K562 (cell line): ENCODE measurements at regions not wholly inside any gene's neighbourhood (a gene's known extent, or its start where the extent isn't known, plus 50 kb on each side); places are given as distances from the start of the nearest gene placed in this dataset.

ENCODE experiments used
- ATAC-seq: fragments of 200-7000 bp; cut with Tn5 transposase; 3 replicates; pipeline ENCODE4 v1.9.1; 2020; ENCODE audit warnings: moderate library complexity
- BruUV-seq: library from RNA; stranded (reverse); fragments of 400-500 nt; replicated peaks from 2 replicates; lab custom pipeline; 2021; lab: Mats Ljungman, UMichigan
- CTCF ChIA-PET: fragments of 300-600 bp; formaldehyde crosslinking; extraction: SDS; loops from one replicate; lab custom pipeline; 2021; ENCODE audit warnings: low intra/inter-chr PET ratio; lab: Yijun Ruan, JAX
- POLR2A ChIA-PET: fragments of 300-600, 350-650 bp; sonication (Branson Sonifier 250); formaldehyde crosslinking; extraction: SDS; loops from one replicate; lab custom pipeline; 2021; ENCODE audit warnings: antibody characterized with exemption, inconsistent platforms; lab: Yijun Ruan, JAX
- DNase-seq, 4 experiments: peaks; one replicate each; pipeline versions ENCODE4 v3.0.0 to v3.0.0-alpha.2; 2011 to 2018; ENCODE audit warnings: low spot score in 3 of 4, mixed read lengths in 3 of 4; ENCODE audit errors: extremely low read depth in 1 of 4
- FAIRE-seq: peaks from 2 replicates; lab custom pipeline; 2011; peaks lifted over from hg19 to GRCh38; lab: Jason Lieb, UNC
- H2AFZ ChIP-seq: 2 replicates; pipeline ENCODE4 v1.6.0; 2011; ENCODE audit warnings: low read depth, low read length, control low read depth, inconsistent platforms
- H3K27ac ChIP-seq: fragments of 200-600 bp; 3 replicates; pipeline ENCODE4 v1.8.0; 2011; ENCODE audit warnings: low read depth, mild to moderate bottlenecking, control low read depth, inconsistent platforms, low read length, moderate library complexity, mixed read lengths; ENCODE audit errors: extremely low read depth
- H3K27me3 ChIP-seq, 2 experiments: fragments of 300-600 bp in 1 of 2; 2 replicates in 1 of 2; 3 replicates in 1 of 2; pipeline versions ENCODE4 v1.6.0 to v1.8.0; 2011; ENCODE audit warnings: inconsistent platforms in 2 of 2, low read length in 2 of 2, mild to moderate bottlenecking in 1 of 2, mixed read lengths in 1 of 2, moderate library complexity in 1 of 2; ENCODE audit not compliant: control insufficient read depth in 2 of 2, insufficient read depth in 2 of 2
- H3K36me3 ChIP-seq: fragments of 300-600 bp; 3 replicates; pipeline ENCODE4 v1.8.0; 2011; ENCODE audit warnings: mild to moderate bottlenecking, low read length, inconsistent platforms; ENCODE audit not compliant: control insufficient read depth, insufficient read depth
- H3K4me1 ChIP-seq, 2 experiments: fragments of 200-600 bp in 1 of 2; replicated peaks in 1 of 2; 2 replicates in 1 of 2; 3 replicates in 1 of 2; pipeline versions ENCODE4 v1.5.1 to v1.8.0; 2011; ENCODE audit warnings: inconsistent platforms in 2 of 2, low read length in 2 of 2, mild to moderate bottlenecking in 1 of 2, mixed read lengths in 1 of 2, moderate library complexity in 1 of 2; ENCODE audit not compliant: control insufficient read depth in 2 of 2, insufficient read depth in 2 of 2
- H3K4me2 ChIP-seq: 2 replicates; pipeline ENCODE4 v1.6.1; 2011; ENCODE audit warnings: low read length, control low read depth, inconsistent platforms, mixed read lengths; ENCODE audit not compliant: insufficient read depth
- H3K4me3 ChIP-seq: fragments of 200-600 bp; sonication (generic), shearing (Covaris generic); 2 replicates; pipeline ENCODE4 v1.5.1; 2016; ENCODE audit warnings: control low read depth, inconsistent platforms
- H3K79me2 ChIP-seq: fragments of 200-600 bp; 3 replicates; pipeline ENCODE4 v1.8.0; 2011; ENCODE audit warnings: low read length, inconsistent platforms; ENCODE audit not compliant: control insufficient read depth, insufficient read depth
- H3K9ac ChIP-seq, 2 experiments: 2 replicates each; pipeline versions ENCODE4 v1.6.0 to v1.6.1; 2011; ENCODE audit warnings: low read depth in 2 of 2, low read length in 2 of 2, control low read depth in 1 of 2, inconsistent platforms in 1 of 2, mild to moderate bottlenecking in 1 of 2, mixed read lengths in 1 of 2; ENCODE audit not compliant: insufficient read depth in 1 of 2
- H3K9me1 ChIP-seq: one replicate; pipeline ENCODE4 v1.6.0; 2011; ENCODE audit warnings: inconsistent platforms, mild to moderate bottlenecking, low read length, moderate library complexity; ENCODE audit not compliant: control insufficient read depth, insufficient read depth
- H3K9me3 ChIP-seq: replicated peaks from 2 replicates; pipeline ENCODE4 v1.5.1; 2011; ENCODE audit warnings: low read depth, low read length, inconsistent platforms; ENCODE audit not compliant: control insufficient read depth, insufficient read depth
- H4K20me1 ChIP-seq: replicated peaks from 2 replicates; pipeline ENCODE4 v1.6.1; 2011; ENCODE audit warnings: low read length, inconsistent platforms, mixed read lengths; ENCODE audit not compliant: control insufficient read depth, insufficient read depth
- ARID1B ChIP-seq: fragments of 450-650 bp; IDR thresholded peaks from 2 replicates; pipeline ENCODE4 v1.6.1; 2016; ENCODE audit warnings: antibody characterized with exemption, mild to moderate bottlenecking, inconsistent platforms
- HDAC6 ChIP-seq: IDR thresholded peaks from 2 replicates; pipeline ENCODE4 v1.6.1; 2012; ENCODE audit warnings: low read depth, mild to moderate bottlenecking, control low read depth, inconsistent platforms, low read length, moderate library complexity
- HES1 ChIP-seq: fragments of 450-650 bp; IDR thresholded peaks from 2 replicates; pipeline ENCODE4 v1.6.1; 2016; ENCODE audit warnings: low read depth, mild to moderate bottlenecking, moderate library complexity
- HOMEZ ChIP-seq: fragments of 250-450 bp; sonication (Bioruptor Pico); IDR thresholded peaks from 2 replicates; pipeline ENCODE4 v1.4.0; 2020; ENCODE audit warnings: mild to moderate bottlenecking, moderate library complexity
- KLF1 ChIP-seq: fragments of 450-650 bp; IDR thresholded peaks from 2 replicates; pipeline ENCODE4 v1.6.1; 2016; ENCODE audit warnings: missing genetic modification characterization, missing compliant biosample characterization
- PPARD ChIP-seq: fragments of 250-450 bp; sonication (Bioruptor Pico); IDR thresholded peaks from 2 replicates; pipeline ENCODE4 v1.8.0; 2022; ENCODE audit warnings: inconsistent platforms, mild to moderate bottlenecking, moderate library complexity
- SNRNP70 ChIP-seq: fragments of 200-400 bp; formaldehyde crosslinking; optimal IDR thresholded peaks from 2 replicates; pipeline ENCODE3; 2017; ENCODE audit warnings: low read depth, low read length
- SP1 ChIP-seq: sonication (generic); formaldehyde crosslinking; IDR thresholded peaks from 2 replicates; pipeline ENCODE4 v1.8.1; 2022; ENCODE audit warnings: mild to moderate bottlenecking, missing genetic modification reagents
- SRSF1 ChIP-seq: fragments of 200-400 bp; formaldehyde crosslinking; IDR thresholded peaks from 2 replicates; pipeline ENCODE4 v1.6.1; 2017; ENCODE audit warnings: mild to moderate bottlenecking, low read depth, low read length, moderate library complexity
- ZBED1 ChIP-seq: IDR thresholded peaks from 2 replicates; pipeline ENCODE4 v1.6.1; 2014
- ZFP30 ChIP-seq: fragments of 250-450 bp; sonication (Bioruptor Pico); IDR thresholded peaks from 2 replicates; pipeline ENCODE4 v1.8.0; 2022; ENCODE audit warnings: moderate library complexity, mild to moderate bottlenecking, inconsistent platforms, borderline replicate concordance
- ZNF280B ChIP-seq: fragments of 250-450 bp; sonication (Bioruptor Pico); IDR thresholded peaks from 2 replicates; pipeline ENCODE4 v1.5.1; 2021; ENCODE audit warnings: mild to moderate bottlenecking
- ZNF282 ChIP-seq: sonication (generic); formaldehyde crosslinking; IDR thresholded peaks from 2 replicates; pipeline ENCODE4 v1.8.1; 2023; ENCODE audit warnings: missing genetic modification reagents
- WGBS: fragments of 100-300 bp; shearing (Covaris generic); methylation state at CpG from one replicate; pipeline ENCODE4 v1.1.6; 2016; ENCODE audit warnings: low coverage, mixed read lengths; ENCODE audit not compliant: insufficient coverage; ENCODE audit errors: missing lambda C conversion rate; 5-methylcytosine and 5-hydroxymethylcytosine counted together
- in situ Hi-C: fragments of 300-500 bp; cut with MboI; formaldehyde crosslinking; loops from 4 replicates; pipeline ENCODE4 v1.15.0; 2018; ENCODE audit warnings: inconsistent platforms, mixed read lengths
- intact Hi-C: fragments of 100-400 bp; cut with micrococcal nuclease; formaldehyde crosslinking; loops from 2 replicates; pipeline ENCODE4 v1.14.2; 2022
- TF ChIP-seq, protein P1 (sequence below): conservative IDR thresholded peaks from 2 replicates; pipeline ENCODE4 v1.6.1; 2011; ENCODE audit warnings: low read depth, mild to moderate bottlenecking, low read length; ENCODE audit not compliant: control insufficient read depth
- TF ChIP-seq, protein P2 (sequence below): fragments of 450-650 bp; IDR thresholded peaks from 2 replicates; pipeline ENCODE4 v1.6.1; 2016; ENCODE audit warnings: antibody characterized with exemption
- TF ChIP-seq, protein P3 (sequence below), 3 experiments: IDR thresholded peaks in 2 of 3; conservative IDR thresholded peaks in 1 of 3; 2 replicates each; pipeline ENCODE4 v1.5.1; 2011 to 2012; ENCODE audit warnings: low read length in 3 of 3, mild to moderate bottlenecking in 3 of 3, control low read depth in 2 of 3, improper control_type of control experiment in 1 of 3, inconsistent platforms in 1 of 3, low read depth in 1 of 3, mixed read lengths in 1 of 3, moderate library complexity in 1 of 3; ENCODE audit not compliant: insufficient read depth in 2 of 3

GRCh38 chr22:48936391-48936790 lies 891.3 kb downstream of the BRD1 start:
- POLR2A ChIA-PET: no interaction called here
- intact Hi-C loops (no loop called here), in situ Hi-C loops (no loop called here)
- Histone ChIP-seq H3K4me2 (no peak overlapping the region), H2AFZ (no peak overlapping the region), H3K9ac (no peak overlapping the region), H3K4me1 (no peaks in the 10 kb centered on the region), H3K27me3 (no peaks in the 10 kb centered on the region; a peak in 1 of 5 replicates), H3K4me3 (no peak overlapping the region), H3K79me2 (no peaks in the 10 kb centered on the region), H3K9me1 (no peaks in the 10 kb centered on the region), H3K27ac (no peak overlapping the region), H3K36me3 (no peaks in the 10 kb centered on the region), H4K20me1 (no peaks in the 10 kb centered on the region), H3K9me3 (no peaks in the 10 kb centered on the region)
- ATAC-seq (no peak), FAIRE-seq (no peak), DNase-seq (no peak)
- BruUV-seq: no TSS peak
- CTCF ChIA-PET: no interaction called here
- WGBS: 0% methylated on average over 3 of the region's 4 CpGs
- TF ChIP-seq SNRNP70 (no peak), ARID1B (no peak), ZBED1 (no peak), SRSF1 (no peak), ZNF282 (no peak), ZFP30 (CRISPR knock-in tag) (no peak), HOMEZ (CRISPR knock-in tag) (no peak), PPARD (CRISPR knock-in tag) (no peak), HDAC6 (no peak), ZNF280B (no peak), HES1 (no peak), KLF1 (tag) (no peak), SP1 (CRISPR knock-in tag) (no peak)
- TF ChIP-seq, protein P1, sequence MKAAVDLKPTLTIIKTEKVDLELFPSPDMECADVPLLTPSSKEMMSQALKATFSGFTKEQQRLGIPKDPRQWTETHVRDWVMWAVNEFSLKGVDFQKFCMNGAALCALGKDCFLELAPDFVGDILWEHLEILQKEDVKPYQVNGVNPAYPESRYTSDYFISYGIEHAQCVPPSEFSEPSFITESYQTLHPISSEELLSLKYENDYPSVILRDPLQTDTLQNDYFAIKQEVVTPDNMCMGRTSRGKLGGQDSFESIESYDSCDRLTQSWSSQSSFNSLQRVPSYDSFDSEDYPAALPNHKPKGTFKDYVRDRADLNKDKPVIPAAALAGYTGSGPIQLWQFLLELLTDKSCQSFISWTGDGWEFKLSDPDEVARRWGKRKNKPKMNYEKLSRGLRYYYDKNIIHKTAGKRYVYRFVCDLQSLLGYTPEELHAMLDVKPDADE: no peak
- TF ChIP-seq, protein P2, sequence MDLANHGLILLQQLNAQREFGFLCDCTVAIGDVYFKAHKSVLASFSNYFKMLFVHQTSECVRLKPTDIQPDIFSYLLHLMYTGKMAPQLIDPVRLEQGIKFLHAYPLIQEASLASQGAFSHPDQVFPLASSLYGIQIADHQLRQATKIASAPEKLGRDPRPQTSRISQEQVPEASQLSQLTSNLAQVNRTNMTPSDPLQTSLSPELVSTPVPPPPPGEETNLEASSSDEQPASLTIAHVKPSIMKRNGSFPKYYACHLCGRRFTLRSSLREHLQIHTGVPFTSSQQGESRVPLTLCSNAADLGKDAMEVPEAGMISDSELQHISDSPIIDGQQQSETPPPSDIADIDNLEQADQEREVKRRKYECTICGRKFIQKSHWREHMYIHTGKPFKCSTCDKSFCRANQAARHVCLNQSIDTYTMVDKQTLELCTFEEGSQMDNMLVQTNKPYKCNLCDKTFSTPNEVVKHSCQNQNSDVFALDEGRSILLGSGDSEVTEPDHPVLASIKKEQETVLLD: no peak
- TF ChIP-seq, protein P3, sequence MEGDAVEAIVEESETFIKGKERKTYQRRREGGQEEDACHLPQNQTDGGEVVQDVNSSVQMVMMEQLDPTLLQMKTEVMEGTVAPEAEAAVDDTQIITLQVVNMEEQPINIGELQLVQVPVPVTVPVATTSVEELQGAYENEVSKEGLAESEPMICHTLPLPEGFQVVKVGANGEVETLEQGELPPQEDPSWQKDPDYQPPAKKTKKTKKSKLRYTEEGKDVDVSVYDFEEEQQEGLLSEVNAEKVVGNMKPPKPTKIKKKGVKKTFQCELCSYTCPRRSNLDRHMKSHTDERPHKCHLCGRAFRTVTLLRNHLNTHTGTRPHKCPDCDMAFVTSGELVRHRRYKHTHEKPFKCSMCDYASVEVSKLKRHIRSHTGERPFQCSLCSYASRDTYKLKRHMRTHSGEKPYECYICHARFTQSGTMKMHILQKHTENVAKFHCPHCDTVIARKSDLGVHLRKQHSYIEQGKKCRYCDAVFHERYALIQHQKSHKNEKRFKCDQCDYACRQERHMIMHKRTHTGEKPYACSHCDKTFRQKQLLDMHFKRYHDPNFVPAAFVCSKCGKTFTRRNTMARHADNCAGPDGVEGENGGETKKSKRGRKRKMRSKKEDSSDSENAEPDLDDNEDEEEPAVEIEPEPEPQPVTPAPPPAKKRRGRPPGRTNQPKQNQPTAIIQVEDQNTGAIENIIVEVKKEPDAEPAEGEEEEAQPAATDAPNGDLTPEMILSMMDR (IDR thresholded peaks at IDR 0.05 in 2 of 3, conservative IDR thresholded peaks at IDR 0.05 in 1 of 3; ENCODE audit: insufficient read depth in 2 of 3, low read depth in 1 of 3, low read length in 3 of 3): no peak
